GM18499 (cell line): ENCODE measurements at regions not wholly inside any gene's neighbourhood (a gene's known extent, or its start where the extent isn't known, plus 50 kb on each side); places are given as distances from the start of the nearest gene placed in this dataset.
"Not testable (repeated sequence)": the region's sequence is repeated elsewhere in the genome, so short reads cannot be mapped to it uniquely, and the experiment has no call there.

Source experiments
- ATAC-seq: cut with Tn5 transposase; IDR thresholded peaks from one replicate; pipeline ENCODE4 v1.9.1; 2021; ENCODE audit warnings: moderate number of reproducible peaks; ENCODE audit not compliant: insufficient read depth, unreplicated experiment

GRCh38 chr2:48178611-48179010 lies 135.9 kb upstream of the FOXN2 start:
- no peak for ATAC-seq

GRCh38 chr2:48180557-48180956 lies 133.9 kb upstream of the FOXN2 start:
- no peak for ATAC-seq

GRCh38 chr2:48183276-48183675 lies 131.2 kb upstream of the FOXN2 start:
- ATAC-seq = no peak

GRCh38 chr2:48183991-48184390 lies 130.5 kb upstream of the FOXN2 start:
- ATAC-seq = no peak

- no peak for ATAC-seq
These were observed 127.0 kb upstream of the FOXN2 start for GRCh38 chr2:48187503-48187902.

GRCh38 chr2:48189552-48190228 lies 124.8 kb upstream of the FOXN2 start:
- no peak for ATAC-seq

GRCh38 chr2:48190230-48190629 lies 124.3 kb upstream of the FOXN2 start:
- ATAC-seq = no peak

- ATAC-seq = no peak
These were observed 119.8 kb upstream of the FOXN2 start for GRCh38 chr2:48194641-48195040.

GRCh38 chr2:48195169-48195568 lies 119.3 kb upstream of the FOXN2 start:
- no peak for ATAC-seq

GRCh38 chr2:48197618-48198017 lies 116.9 kb upstream of the FOXN2 start:
- ATAC-seq = no peak

- no peak for ATAC-seq
These were observed 116.1 kb upstream of the FOXN2 start for GRCh38 chr2:48198371-48198770.

GRCh38 chr2:48199070-48199469 lies 115.4 kb upstream of the FOXN2 start:
- no peak for ATAC-seq

- ATAC-seq = no peak
These were observed 113.7 kb upstream of the FOXN2 start for GRCh38 chr2:48200620-48201293.

- not testable (repeated sequence) for ATAC-seq
These were observed 113.0 kb upstream of the FOXN2 start for GRCh38 chr2:48201435-48201834.

- ATAC-seq = no peak
These were observed 111.4 kb upstream of the FOXN2 start for GRCh38 chr2:48202863-48203642.

- no peak for ATAC-seq
These were observed 110.8 kb upstream of the FOXN2 start for GRCh38 chr2:48203668-48204067.

- ATAC-seq = no peak
These were observed 109.7 kb upstream of the FOXN2 start for GRCh38 chr2:48204750-48205136.

GRCh38 chr2:48205137-48205798 lies 109.2 kb upstream of the FOXN2 start:
- ATAC-seq = peak; percentile 57

GRCh38 chr2:48206056-48206656 lies 108.3 kb upstream of the FOXN2 start:
- ATAC-seq = not testable (repeated sequence)

GRCh38 chr2:48207201-48207641 lies 107.3 kb upstream of the FOXN2 start:
- ATAC-seq = no peak
